ENCODE measurements at regions not wholly inside any gene's neighbourhood (a gene's known extent, or its start where the extent isn't known, plus 50 kb on each side); places are given as distances from the start of the nearest gene placed in this dataset.

GRCh38 chr22:49647627-49648026 lies 180.0 kb downstream of the BRD1 start:
- no peak for TF ChIP-seq CTCF (IDR thresholded peaks at IDR 0.05; ENCODE audit: low read depth, low read length, poor library complexity, severe bottlenecking)
- no peak for TF ChIP-seq EZH2phosphoT487 (IDR thresholded peaks at IDR 0.05; ENCODE audit: borderline replicate concordance, low read length)
